MM.1S (cell line): ENCODE measurements at regions not wholly inside any gene's neighbourhood (a gene's known extent, or its start where the extent isn't known, plus 50 kb on each side); places are given as distances from the start of the nearest gene placed in this dataset.

ENCODE experiments used
- CTCF ChIP-seq: fragments of 300-600 bp; sonication (generic); IDR thresholded peaks from 2 replicates; pipeline ENCODE4 v1.5.1; 2016; ENCODE audit warnings: antibody characterized with exemption, low read length, mixed read lengths
- EZH2 ChIP-seq: fragments of 300-600 bp; sonication (generic); optimal IDR thresholded peaks from 2 replicates; pipeline ENCODE3; 2017; ENCODE audit warnings: low read depth, mild to moderate bottlenecking, antibody characterized with exemption, low read length, mixed read lengths

GRCh38 chr1:21369905-21370304, 70.0 kb upstream of the NBPF3 start:
- TF ChIP-seq EZH2 (no peak), CTCF (no peak)
